Right atrium auricular region (tissue), 2 donors: ENCODE measurements at regions not wholly inside any gene's neighbourhood (a gene's known extent, or its start where the extent isn't known, plus 50 kb on each side); places are given as distances from the start of the nearest gene placed in this dataset.
A peak's percentile ranks its signal among the peaks of the same experiment; 100 is the strongest.

Experiments used
- DNase-seq: peaks from one replicate; pipeline ENCODE4 v3.0.0-alpha.2; 2019; ENCODE audit warnings: low spot score
- H3K27ac ChIP-seq, 2 donors: fragments of 200-600 bp; sonication (generic); 1 replicate in 1 of 2; 2 replicates in 1 of 2; pipeline ENCODE4 v1.5.1; 2016 to 2019
- H3K27me3 ChIP-seq, 2 donors: fragments of 200-600 bp; sonication (generic); one replicate each; pipeline versions ENCODE4 v1.5.1 to v1.6.0; 2017 to 2019
- H3K36me3 ChIP-seq: fragments of 200-600 bp; sonication (generic); one replicate; pipeline ENCODE4 v1.5.1; 2016
- H3K4me1 ChIP-seq, 2 donors: fragments of 200-600 bp; sonication (generic); one replicate each; pipeline versions ENCODE4 v1.5.1 to v1.6.0; 2017 to 2019
- H3K4me3 ChIP-seq, 2 donors: fragments of 200-600 bp; sonication (generic); 1 replicate in 1 of 2; 2 replicates in 1 of 2; pipeline ENCODE4 v1.5.1; 2017 to 2019; ENCODE audit warnings: mild to moderate bottlenecking in 1 of 2, moderate library complexity in 1 of 2
- H3K9me3 ChIP-seq, 2 donors: fragments of 200-600 bp; sonication (generic); one replicate each; pipeline ENCODE4 v1.5.1; 2019
- CTCF ChIP-seq, 2 donors: fragments of 200-600 bp; sonication (generic); IDR thresholded peaks; one replicate each; pipeline ENCODE4 v1.5.1; 2019; ENCODE audit warnings: antibody characterized with exemption in 2 of 2

DNA sequence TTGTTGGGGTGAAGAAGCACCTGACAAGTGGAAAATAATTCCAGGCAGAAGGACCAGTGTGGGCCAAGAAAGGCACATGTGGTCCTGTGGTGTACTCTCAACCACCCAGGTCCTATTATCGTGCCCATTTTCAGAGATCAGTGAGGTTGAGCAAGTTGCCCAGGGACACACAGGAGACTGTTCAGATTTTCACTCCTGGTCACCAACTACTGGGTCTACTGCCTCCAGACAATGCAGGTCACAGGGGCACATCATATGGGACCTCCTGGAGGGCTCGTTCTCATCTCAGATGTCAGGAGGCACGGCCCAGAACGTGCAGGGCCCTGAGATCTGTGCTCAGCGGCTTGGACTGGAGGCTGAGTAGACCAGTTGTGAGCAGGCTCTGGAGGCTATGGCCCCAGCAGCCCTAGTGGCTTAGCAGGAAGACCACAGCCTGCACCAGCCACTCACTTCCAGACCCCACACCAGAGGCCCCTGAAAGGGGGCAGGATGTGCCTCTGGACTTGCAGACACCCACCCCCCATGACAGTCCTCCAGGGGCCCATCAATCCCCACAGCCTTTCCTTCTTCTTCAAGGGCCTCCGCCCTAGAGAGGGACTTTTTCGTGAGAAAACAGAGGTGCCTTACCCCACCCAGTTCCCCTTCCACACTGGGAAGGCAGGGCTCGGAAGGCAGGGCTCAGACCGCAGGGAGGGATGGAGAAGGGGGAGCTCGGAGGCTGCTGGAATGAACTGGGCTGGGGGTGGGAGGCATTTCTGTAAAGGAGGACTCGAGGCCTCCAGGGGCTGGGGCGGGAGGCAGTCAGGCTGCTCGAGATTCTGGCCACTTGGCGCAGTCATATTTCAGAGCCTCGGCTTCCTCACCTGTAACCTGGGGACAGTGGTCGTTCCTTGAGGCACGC lies 82.7 kb upstream of the NEURL1B start:
- no peaks in the 10 kb centered on the region for H3K36me3 ChIP-seq
- peak overlapping the region in 1 of 2 donors; percentile 27 for H3K4me3 ChIP-seq
- peak overlapping the region; percentile 38 to 64 for H3K27ac ChIP-seq
- TF ChIP-seq CTCF (IDR thresholded peaks at IDR 0.05), result no peak
- no peaks in the 10 kb centered on the region for H3K9me3 ChIP-seq
- DNase-seq, result no peak
- no peaks in the 10 kb centered on the region for H3K27me3 ChIP-seq
- peaks cover 0 to 46% of the 10 kb centered on the region in 2 donors for H3K4me1 ChIP-seq

- Histone ChIP-seq H3K9me3 (no peaks in the 10 kb centered on the region), H3K4me3 (no peak overlapping the region), H3K4me1 (peaks cover 0 to 46% of the 10 kb centered on the region in 2 donors), H3K36me3 (no peaks in the 10 kb centered on the region), H3K27ac (peak overlapping the region; percentile 38 to 64), H3K27me3 (no peaks in the 10 kb centered on the region)
- peak; percentile 69 for DNase-seq
- peak in 1 of 2 donors; percentile 28 for TF ChIP-seq CTCF (IDR thresholded peaks at IDR 0.05)
These were observed 84.0 kb upstream of the NEURL1B start for GRCh38 chr5:172556971-172557461.

DNA sequence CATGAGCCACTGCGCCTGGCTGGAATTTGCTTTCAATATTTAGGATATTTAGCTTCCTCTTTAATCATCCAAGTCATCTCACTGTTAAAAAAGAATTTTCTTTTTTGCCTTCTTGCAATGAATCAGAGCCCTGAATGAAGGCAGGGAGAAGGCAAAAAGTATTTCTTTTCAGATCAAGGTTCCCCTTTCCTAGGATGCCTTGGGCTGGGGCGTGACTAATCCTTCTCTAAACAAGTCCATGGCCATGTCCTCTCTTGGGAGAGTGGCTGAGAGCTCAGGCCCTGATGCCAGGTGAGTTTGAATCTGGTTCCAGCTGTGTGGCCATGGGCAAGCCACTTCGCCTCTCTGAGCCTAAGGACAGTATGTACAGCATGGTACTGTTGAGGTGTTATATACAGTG lies 84.8 kb upstream of the NEURL1B start:
- Histone ChIP-seq H3K27ac (peak overlapping the region in 1 of 2 donors; percentile 38), H3K27me3 (no peaks in the 10 kb centered on the region), H3K4me1 (peaks cover 0 to 46% of the 10 kb centered on the region in 2 donors), H3K36me3 (no peaks in the 10 kb centered on the region), H3K4me3 (no peak overlapping the region), H3K9me3 (no peaks in the 10 kb centered on the region)
- TF ChIP-seq CTCF (IDR thresholded peaks at IDR 0.05), result no peak
- DNase-seq, result no peak

- H3K36me3 ChIP-seq, result no peaks in the 10 kb centered on the region
- TF ChIP-seq CTCF (IDR thresholded peaks at IDR 0.05), result no peak
- peaks cover 0 to 63% of the 10 kb centered on the region in 2 donors for H3K4me1 ChIP-seq
- DNase-seq, result no peak
- no peaks in the 10 kb centered on the region for H3K27me3 ChIP-seq
- H3K4me3 ChIP-seq, result no peak overlapping the region
- H3K27ac ChIP-seq, result no peak overlapping the region
- H3K9me3 ChIP-seq, result no peaks in the 10 kb centered on the region
These were observed 86.5 kb upstream of the NEURL1B start for GRCh38 chr5:172554562-172554961.

- Histone ChIP-seq H3K4me1 (peaks cover 0 to 58% of the 10 kb centered on the region in 2 donors), H3K36me3 (no peaks in the 10 kb centered on the region), H3K27me3 (no peaks in the 10 kb centered on the region), H3K27ac (no peak overlapping the region), H3K4me3 (no peak overlapping the region), H3K9me3 (no peaks in the 10 kb centered on the region)
- no peak for DNase-seq
- TF ChIP-seq CTCF (IDR thresholded peaks at IDR 0.05), result no peak
These were observed 87.2 kb upstream of the NEURL1B start for GRCh38 chr5:172553903-172554302.
